ENCODE measurements at regions not wholly inside any gene's neighbourhood (a gene's known extent, or its start where the extent isn't known, plus 50 kb on each side); places are given as distances from the start of the nearest gene placed in this dataset.

GRCh38 chr4:15215109-15215508, 212.7 kb upstream of the C1QTNF7 start:
- in situ Hi-C loops (cut with MboI; ENCODE audit: low sequenced_read_pairs), result no loop called here

GRCh38 chr4:15226203-15226602, 201.6 kb upstream of the C1QTNF7 start:
- in situ Hi-C loops (cut with MboI; ENCODE audit: low sequenced_read_pairs), result loop anchor here (25.0 kb wide), 2 partner anchors 436 to 761 kb away; partner anchors contain the start of gene FBXL5

- in situ Hi-C loops (cut with MboI; ENCODE audit: low sequenced_read_pairs), result loop anchor here (25.0 kb wide), 2 partner anchors 431 to 756 kb away; partner anchors contain the start of gene FBXL5
Measured at GRCh38 chr4:15231265-15232091, 196.4 kb upstream of the C1QTNF7 start.

- in situ Hi-C loops (cut with MboI; ENCODE audit: low sequenced_read_pairs), result loop anchor here (25.0 kb wide), 2 partner anchors 430 to 755 kb away; partner anchors contain the start of gene FBXL5
Measured at GRCh38 chr4:15232366-15233263, 195.2 kb upstream of the C1QTNF7 start.

GRCh38 chr4:15233264-15233597, 194.6 kb upstream of the C1QTNF7 start:
- in situ Hi-C loops (cut with MboI; ENCODE audit: low sequenced_read_pairs), result loop anchor here (25.0 kb wide), 2 partner anchors 429 to 754 kb away; partner anchors contain the start of gene FBXL5

- in situ Hi-C loops (cut with MboI; ENCODE audit: low sequenced_read_pairs), result loop anchor here (25.0 kb wide), 2 partner anchors 429 to 754 kb away; partner anchors contain the start of gene FBXL5
Measured at GRCh38 chr4:15233626-15234025, 194.2 kb upstream of the C1QTNF7 start.

GRCh38 chr4:15234116-15234855, 193.5 kb upstream of the C1QTNF7 start:
- in situ Hi-C loops (cut with MboI; ENCODE audit: low sequenced_read_pairs), result loop anchor here (25.0 kb wide), 2 partner anchors 428 to 753 kb away; partner anchors contain the start of gene FBXL5

- in situ Hi-C loops (cut with MboI; ENCODE audit: low sequenced_read_pairs), result loop anchor here (5.0 to 25.0 kb wide), 3 partner anchors 223 to 753 kb away; partner anchors contain the start of gene FBXL5
Measured at GRCh38 chr4:15234856-15235126, 193.0 kb upstream of the C1QTNF7 start.

GRCh38 chr4:15235135-15235534, 192.7 kb upstream of the C1QTNF7 start:
- in situ Hi-C loops (cut with MboI; ENCODE audit: low sequenced_read_pairs), result loop anchor here (5.0 to 25.0 kb wide), 3 partner anchors 222 to 752 kb away; partner anchors contain the start of gene FBXL5

GRCh38 chr4:15237648-15238230, 190.1 kb upstream of the C1QTNF7 start:
- in situ Hi-C loops (cut with MboI; ENCODE audit: low sequenced_read_pairs), result loop anchor here (5.0 to 25.0 kb wide), 3 partner anchors 220 to 750 kb away; partner anchors contain the start of gene FBXL5

GRCh38 chr4:15238720-15239119, 189.1 kb upstream of the C1QTNF7 start:
- in situ Hi-C loops (cut with MboI; ENCODE audit: low sequenced_read_pairs), result loop anchor here (5.0 to 25.0 kb wide), 3 partner anchors 219 to 749 kb away; partner anchors contain the start of gene FBXL5

GRCh38 chr4:15239866-15240265, 188.0 kb upstream of the C1QTNF7 start:
- in situ Hi-C loops (cut with MboI; ENCODE audit: low sequenced_read_pairs), result loop anchor here (5.0 to 25.0 kb wide), 3 partner anchors 217 to 747 kb away; partner anchors contain the start of gene FBXL5

- in situ Hi-C loops (cut with MboI; ENCODE audit: low sequenced_read_pairs), result loop anchor here (25.0 kb wide), 2 partner anchors 422 to 747 kb away; partner anchors contain the start of gene FBXL5
Measured at GRCh38 chr4:15240764-15241163, 187.1 kb upstream of the C1QTNF7 start.

GRCh38 chr4:15242021-15242420, 185.8 kb upstream of the C1QTNF7 start:
- in situ Hi-C loops (cut with MboI; ENCODE audit: low sequenced_read_pairs), result loop anchor here (25.0 kb wide), 2 partner anchors 420 to 745 kb away; partner anchors contain the start of gene FBXL5

- in situ Hi-C loops (cut with MboI; ENCODE audit: low sequenced_read_pairs), result loop anchor here (25.0 kb wide), 2 partner anchors 418 to 743 kb away; partner anchors contain the start of gene FBXL5
Measured at GRCh38 chr4:15244354-15244753, 183.5 kb upstream of the C1QTNF7 start.

GRCh38 chr4:15245006-15245530, 182.8 kb upstream of the C1QTNF7 start:
- in situ Hi-C loops (cut with MboI; ENCODE audit: low sequenced_read_pairs), result loop anchor here (25.0 kb wide), 2 partner anchors 417 to 742 kb away; partner anchors contain the start of gene FBXL5

GRCh38 chr4:15250021-15250441, 177.8 kb upstream of the C1QTNF7 start:
- in situ Hi-C loops (cut with MboI; ENCODE audit: low sequenced_read_pairs), result no loop called here

- in situ Hi-C loops (cut with MboI; ENCODE audit: low sequenced_read_pairs), result no loop called here
Measured at GRCh38 chr4:15253349-15253748, 174.5 kb upstream of the C1QTNF7 start.

GRCh38 chr4:15254236-15254880, 173.5 kb upstream of the C1QTNF7 start:
- in situ Hi-C loops (cut with MboI; ENCODE audit: low sequenced_read_pairs), result no loop called here

All from HL-60/S4 (cell line).